ENCODE measurements at regions not wholly inside any gene's neighbourhood (a gene's known extent, or its start where the extent isn't known, plus 50 kb on each side); places are given as distances from the start of the nearest gene placed in this dataset.

- TF ChIP-seq CTCF (IDR thresholded peaks at IDR 0.05; ENCODE audit: insufficient read depth, low read length, poor library complexity, severe bottlenecking): no peak
- TF ChIP-seq EZH2phosphoT487 (conservative IDR thresholded peaks at IDR 0.05; ENCODE audit: low read length): no peak
Observed at GRCh38 chr10:105597312-105597711, 956.2 kb downstream of the SORCS3 start.
